HEK293 (cell line): ENCODE measurements at regions not wholly inside any gene's neighbourhood (a gene's known extent, or its start where the extent isn't known, plus 50 kb on each side); places are given as distances from the start of the nearest gene placed in this dataset.

Experiments used
- CTCF ChIA-PET: fragments of 350-600 bp; formaldehyde crosslinking; extraction: SDS; loops from one replicate; lab custom pipeline; 2021; ENCODE audit warnings: antibody characterized with exemption; lab: Yijun Ruan, JAX
- POLR2A ChIA-PET: fragments of 300-600 bp; formaldehyde crosslinking; extraction: SDS; loops from one replicate; lab custom pipeline; 2020; ENCODE audit warnings: antibody characterized with exemption, inconsistent platforms; lab: Yijun Ruan, JAX
- H3K27ac ChIP-seq: fragments of 200-500 bp; sonication (Bioruptor generic); 2 replicates; pipeline ENCODE4 v1.5.1; 2014; ENCODE audit warnings: low read depth, low read length, control low read depth, inconsistent platforms; ENCODE audit errors: extremely low read depth
- H3K36me3 ChIP-seq, 2 experiments: fragments of 200-500 bp in 1 of 2; sonication (Bioruptor generic) in 1 of 2; 1 replicate in 1 of 2; 2 replicates in 1 of 2; pipeline ENCODE4 v1.5.1; 2014 to 2017; ENCODE audit warnings: inconsistent platforms in 2 of 2, low read length in 2 of 2; ENCODE audit not compliant: control insufficient read depth in 2 of 2, insufficient read depth in 1 of 2
- H3K4me1 ChIP-seq: fragments of 200-500 bp; sonication (Bioruptor generic); 2 replicates; pipeline ENCODE4 v1.5.1; 2014; ENCODE audit warnings: mild to moderate bottlenecking, low read length, inconsistent platforms; ENCODE audit not compliant: control insufficient read depth, insufficient read depth
- H3K4me3 ChIP-seq: 2 replicates; pipeline ENCODE4 v1.5.1; 2011; ENCODE audit warnings: low read depth, mild to moderate bottlenecking, control low read depth, low read length, moderate library complexity
- H3K9me3 ChIP-seq: fragments of 200-500 bp; sonication (Bioruptor generic); 2 replicates; pipeline ENCODE4 v1.5.1; 2014; ENCODE audit warnings: low read depth, low read length, inconsistent platforms; ENCODE audit not compliant: control insufficient read depth, insufficient read depth
- GLI4 ChIP-seq: fragments of 450-650 bp; formaldehyde crosslinking; IDR thresholded peaks from 2 replicates; pipeline ENCODE4 v1.5.1; 2016; ENCODE audit warnings: missing biosample characterization, missing genetic modification characterization
- MZF1 ChIP-seq: fragments of 450-650 bp; formaldehyde crosslinking; IDR thresholded peaks from 2 replicates; pipeline ENCODE4 v1.5.1; 2017; ENCODE audit warnings: missing biosample characterization, missing genetic modification characterization, borderline replicate concordance
- ZFP41 ChIP-seq: fragments of 450-650 bp; formaldehyde crosslinking; IDR thresholded peaks from 2 replicates; pipeline ENCODE4 v1.5.1; 2016; ENCODE audit warnings: missing biosample characterization, missing genetic modification characterization, borderline replicate concordance
- ZIC2 ChIP-seq: fragments of 450-650 bp; formaldehyde crosslinking; IDR thresholded peaks from 2 replicates; pipeline ENCODE4 v1.5.1; 2016; ENCODE audit warnings: missing biosample characterization, missing genetic modification characterization
- ZNF114 ChIP-seq: fragments of 450-650 bp; formaldehyde crosslinking; IDR thresholded peaks from 2 replicates; pipeline ENCODE4 v1.5.0; 2017; ENCODE audit warnings: missing biosample characterization, missing genetic modification characterization
- ZNF19 ChIP-seq: fragments of 450-650 bp; formaldehyde crosslinking; IDR thresholded peaks from 2 replicates; pipeline ENCODE4; 2016; ENCODE audit warnings: missing biosample characterization, missing genetic modification characterization, low read depth
- ZNF274 ChIP-seq, 2 experiments: fragments of 200-500 bp in 1 of 2; fragments of 450-650 bp in 1 of 2; sonication (Bioruptor generic) in 1 of 2; formaldehyde crosslinking in 1 of 2; IDR thresholded peaks; 2 replicates each; pipeline versions ENCODE4 v1.5.1 to v1.6.1; 2014 to 2016; ENCODE audit warnings: borderline replicate concordance in 1 of 2, inconsistent platforms in 1 of 2, low read length in 1 of 2, missing biosample characterization in 1 of 2, missing genetic modification characterization in 1 of 2
- ZNF302 ChIP-seq: fragments of 450-650 bp; formaldehyde crosslinking; IDR thresholded peaks from 2 replicates; pipeline ENCODE4 v1.5.1; 2016; ENCODE audit warnings: missing biosample characterization, missing genetic modification characterization, low read depth
- ZNF335 ChIP-seq: fragments of 450-650 bp; formaldehyde crosslinking; conservative IDR thresholded peaks from 2 replicates; pipeline ENCODE4 v1.5.1; 2016; ENCODE audit warnings: missing biosample characterization, missing genetic modification characterization
- ZNF404 ChIP-seq: fragments of 450-650 bp; formaldehyde crosslinking; IDR thresholded peaks from 2 replicates; pipeline ENCODE4 v1.5.1; 2017; ENCODE audit warnings: missing biosample characterization, missing genetic modification characterization
- ZNF416 ChIP-seq: fragments of 450-650 bp; formaldehyde crosslinking; IDR thresholded peaks from 2 replicates; pipeline ENCODE4 v1.5.1; 2016; ENCODE audit warnings: missing biosample characterization, missing genetic modification characterization
- ZNF48 ChIP-seq: fragments of 450-650 bp; formaldehyde crosslinking; IDR thresholded peaks from 2 replicates; pipeline ENCODE4 v1.5.1; 2016; ENCODE audit warnings: missing biosample characterization, missing genetic modification characterization
- ZNF514 ChIP-seq: fragments of 450-650 bp; formaldehyde crosslinking; IDR thresholded peaks from 2 replicates; pipeline ENCODE4 v1.5.1; 2016; ENCODE audit warnings: missing biosample characterization, missing genetic modification characterization
- ZNF548 ChIP-seq: fragments of 450-650 bp; formaldehyde crosslinking; IDR thresholded peaks from 2 replicates; pipeline ENCODE4 v1.5.1; 2016; ENCODE audit warnings: missing biosample characterization, missing genetic modification characterization
- ZNF560 ChIP-seq: fragments of 450-650 bp; formaldehyde crosslinking; IDR thresholded peaks from 2 replicates; pipeline ENCODE4 v1.5.1; 2017; ENCODE audit warnings: missing biosample characterization, missing genetic modification characterization, borderline replicate concordance
- ZNF654 ChIP-seq: fragments of 450-650 bp; formaldehyde crosslinking; IDR thresholded peaks from 2 replicates; pipeline ENCODE4 v1.5.1; 2016; ENCODE audit warnings: low read depth, missing biosample characterization, missing genetic modification characterization
- ZNF843 ChIP-seq: fragments of 450-650 bp; formaldehyde crosslinking; IDR thresholded peaks from 2 replicates; pipeline ENCODE4 v1.5.1; 2016; ENCODE audit warnings: missing biosample characterization, missing genetic modification characterization
- TF ChIP-seq, protein P1 (sequence below): fragments of 450-650 bp; formaldehyde crosslinking; IDR thresholded peaks from 2 replicates; pipeline ENCODE4 v1.5.1; 2017; ENCODE audit warnings: missing biosample characterization, missing genetic modification characterization
- TF ChIP-seq, protein P2 (sequence below): fragments of 450-650 bp; formaldehyde crosslinking; IDR thresholded peaks from 2 replicates; pipeline ENCODE4 v1.5.1; 2016; ENCODE audit warnings: missing biosample characterization, missing genetic modification characterization, borderline replicate concordance
- TF ChIP-seq, protein P3 (sequence below): fragments of 450-650 bp; formaldehyde crosslinking; IDR thresholded peaks from 2 replicates; pipeline ENCODE4 v1.5.1; 2016; ENCODE audit warnings: missing biosample characterization, missing genetic modification characterization

- no peak for TF ChIP-seq ZFP41
- no peak for TF ChIP-seq ZNF19
- TF ChIP-seq MZF1 (tag by site-specific recombination): no peak
- TF ChIP-seq ZNF48 (tag by site-specific recombination): no peak
- no peak for TF ChIP-seq ZNF514 (tag by site-specific recombination)
- TF ChIP-seq ZNF302 (tag by site-specific recombination): no peak
Measured at GRCh38 chr5:114658194-114658593, 296.3 kb downstream of the KCNN2 start (continued).

GRCh38 chr5:114657342-114658130 lies 295.7 kb downstream of the KCNN2 start:
- ChIA-PET POLR2A (no interaction called here), CTCF (no interaction called here)
- no peak overlapping the region for H3K27ac ChIP-seq

DNA sequence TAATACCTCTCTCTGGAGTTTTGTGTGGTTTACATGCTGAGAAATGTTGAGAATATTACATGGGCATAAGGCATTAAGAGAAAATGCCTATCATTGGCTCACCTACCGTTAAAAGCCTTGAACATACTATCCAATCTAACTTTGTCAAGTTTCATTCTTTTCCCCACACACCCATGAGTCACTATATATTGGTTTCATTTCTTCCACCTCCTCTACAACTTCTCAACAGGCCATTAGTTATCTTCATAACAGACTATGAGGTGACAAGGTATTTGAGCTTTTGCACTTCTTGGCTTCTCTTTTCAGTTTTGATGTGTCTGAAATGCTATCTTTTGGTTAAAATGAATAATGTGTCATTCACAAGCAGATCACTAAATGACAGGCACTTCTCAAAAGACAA lies 288.0 kb downstream of the KCNN2 start:
- Histone ChIP-seq H3K9me3 (no peaks in the 10 kb centered on the region), H3K4me1 (no peaks in the 10 kb centered on the region), H3K4me3 (no peak overlapping the region), H3K27ac (no peak overlapping the region), H3K36me3 (no peaks in the 10 kb centered on the region)
- POLR2A ChIA-PET: no interaction called here
- CTCF ChIA-PET: interaction anchor here (0.7 to 0.9 kb wide), 2 partner anchors 49 to 108 kb away, joined by 3 read pairs; no protein-coding TSS in a partner anchor
- TF ChIP-seq ZNF654: no peak
- TF ChIP-seq, protein P1, sequence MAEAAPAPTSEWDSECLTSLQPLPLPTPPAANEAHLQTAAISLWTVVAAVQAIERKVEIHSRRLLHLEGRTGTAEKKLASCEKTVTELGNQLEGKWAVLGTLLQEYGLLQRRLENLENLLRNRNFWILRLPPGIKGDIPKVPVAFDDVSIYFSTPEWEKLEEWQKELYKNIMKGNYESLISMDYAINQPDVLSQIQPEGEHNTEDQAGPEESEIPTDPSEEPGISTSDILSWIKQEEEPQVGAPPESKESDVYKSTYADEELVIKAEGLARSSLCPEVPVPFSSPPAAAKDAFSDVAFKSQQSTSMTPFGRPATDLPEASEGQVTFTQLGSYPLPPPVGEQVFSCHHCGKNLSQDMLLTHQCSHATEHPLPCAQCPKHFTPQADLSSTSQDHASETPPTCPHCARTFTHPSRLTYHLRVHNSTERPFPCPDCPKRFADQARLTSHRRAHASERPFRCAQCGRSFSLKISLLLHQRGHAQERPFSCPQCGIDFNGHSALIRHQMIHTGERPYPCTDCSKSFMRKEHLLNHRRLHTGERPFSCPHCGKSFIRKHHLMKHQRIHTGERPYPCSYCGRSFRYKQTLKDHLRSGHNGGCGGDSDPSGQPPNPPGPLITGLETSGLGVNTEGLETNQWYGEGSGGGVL (tag by site-specific recombination): no peak
- TF ChIP-seq ZNF19: no peak
- TF ChIP-seq, protein P2, sequence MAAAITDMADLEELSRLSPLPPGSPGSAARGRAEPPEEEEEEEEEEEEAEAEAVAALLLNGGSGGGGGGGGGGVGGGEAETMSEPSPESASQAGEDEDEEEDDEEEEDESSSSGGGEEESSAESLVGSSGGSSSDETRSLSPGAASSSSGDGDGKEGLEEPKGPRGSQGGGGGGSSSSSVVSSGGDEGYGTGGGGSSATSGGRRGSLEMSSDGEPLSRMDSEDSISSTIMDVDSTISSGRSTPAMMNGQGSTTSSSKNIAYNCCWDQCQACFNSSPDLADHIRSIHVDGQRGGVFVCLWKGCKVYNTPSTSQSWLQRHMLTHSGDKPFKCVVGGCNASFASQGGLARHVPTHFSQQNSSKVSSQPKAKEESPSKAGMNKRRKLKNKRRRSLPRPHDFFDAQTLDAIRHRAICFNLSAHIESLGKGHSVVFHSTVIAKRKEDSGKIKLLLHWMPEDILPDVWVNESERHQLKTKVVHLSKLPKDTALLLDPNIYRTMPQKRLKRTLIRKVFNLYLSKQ (tag by site-specific recombination): no peak
- no peak for TF ChIP-seq ZNF335 (tag by site-specific recombination)
- no peak for TF ChIP-seq ZNF560 (tag by site-specific recombination)
- no peak for TF ChIP-seq GLI4
- no peak for TF ChIP-seq ZNF114 (tag by site-specific recombination)
- TF ChIP-seq, protein P3, sequence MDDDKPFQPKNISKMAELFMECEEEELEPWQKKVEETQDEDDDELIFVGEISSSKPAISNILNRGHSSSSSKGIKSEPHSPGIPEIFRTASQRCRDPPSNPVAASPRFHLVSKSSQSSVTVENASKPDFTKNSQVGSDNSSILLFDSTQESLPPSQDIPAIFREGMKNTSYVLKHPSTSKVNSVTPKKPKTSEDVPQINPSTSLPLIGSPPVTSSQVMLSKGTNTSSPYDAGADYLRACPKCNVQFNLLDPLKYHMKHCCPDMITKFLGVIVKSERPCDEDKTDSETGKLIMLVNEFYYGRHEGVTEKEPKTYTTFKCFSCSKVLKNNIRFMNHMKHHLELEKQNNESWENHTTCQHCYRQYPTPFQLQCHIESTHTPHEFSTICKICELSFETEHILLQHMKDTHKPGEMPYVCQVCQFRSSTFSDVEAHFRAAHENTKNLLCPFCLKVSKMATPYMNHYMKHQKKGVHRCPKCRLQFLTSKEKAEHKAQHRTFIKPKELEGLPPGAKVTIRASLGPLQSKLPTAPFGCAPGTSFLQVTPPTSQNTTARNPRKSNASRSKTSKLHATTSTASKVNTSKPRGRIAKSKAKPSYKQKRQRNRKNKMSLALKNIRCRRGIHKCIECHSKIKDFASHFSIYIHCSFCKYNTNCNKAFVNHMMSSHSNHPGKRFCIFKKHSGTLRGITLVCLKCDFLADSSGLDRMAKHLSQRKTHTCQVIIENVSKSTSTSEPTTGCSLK (tag by site-specific recombination): no peak
- no peak for TF ChIP-seq ZNF548
- no peak for TF ChIP-seq ZNF416 (tag by site-specific recombination)
- no peak for TF ChIP-seq ZIC2 (tag by site-specific recombination)
- no peak for TF ChIP-seq ZNF274 (IDR thresholded peaks at IDR 0.05; ENCODE audit: low read length)
- no peak for TF ChIP-seq ZNF274 (tag by site-specific recombination; IDR thresholded peaks at IDR 0.05; ENCODE audit: borderline replicate concordance)
- TF ChIP-seq ZNF404 (tag by site-specific recombination): no peak

More at GRCh38 chr5:114657342-114658130, 295.7 kb downstream of the KCNN2 start:
- Histone ChIP-seq H3K36me3 (no peaks in the 10 kb centered on the region), H3K9me3 (no peaks in the 10 kb centered on the region), H3K4me3 (no peak overlapping the region), H3K4me1 (no peaks in the 10 kb centered on the region)
- no peak for TF ChIP-seq ZNF843 (tag by site-specific recombination)
